K562 (cell line): ENCODE measurements at regions not wholly inside any gene's neighbourhood (a gene's known extent, or its start where the extent isn't known, plus 50 kb on each side); places are given as distances from the start of the nearest gene placed in this dataset.

Experiments used
- ATAC-seq: fragments of 200-7000 bp; cut with Tn5 transposase; 3 replicates; pipeline ENCODE4 v1.9.1; 2020; ENCODE audit warnings: moderate library complexity
- BruUV-seq: library from RNA; stranded (reverse); fragments of 400-500 nt; replicated peaks from 2 replicates; lab custom pipeline; 2021; lab: Mats Ljungman, UMichigan
- CTCF ChIA-PET: fragments of 300-600 bp; formaldehyde crosslinking; extraction: SDS; loops from one replicate; lab custom pipeline; 2021; ENCODE audit warnings: low intra/inter-chr PET ratio; lab: Yijun Ruan, JAX
- POLR2A ChIA-PET: fragments of 300-600, 350-650 bp; sonication (Branson Sonifier 250); formaldehyde crosslinking; extraction: SDS; loops from one replicate; lab custom pipeline; 2021; ENCODE audit warnings: antibody characterized with exemption, inconsistent platforms; lab: Yijun Ruan, JAX
- DNase-seq, 4 experiments: peaks; one replicate each; pipeline versions ENCODE4 v3.0.0 to v3.0.0-alpha.2; 2011 to 2018; ENCODE audit warnings: low spot score in 3 of 4, mixed read lengths in 3 of 4; ENCODE audit errors: extremely low read depth in 1 of 4
- FAIRE-seq: peaks from 2 replicates; lab custom pipeline; 2011; peaks lifted over from hg19 to GRCh38; lab: Jason Lieb, UNC
- H2AFZ ChIP-seq: 2 replicates; pipeline ENCODE4 v1.6.0; 2011; ENCODE audit warnings: low read depth, low read length, control low read depth, inconsistent platforms
- H3K27ac ChIP-seq: fragments of 200-600 bp; 3 replicates; pipeline ENCODE4 v1.8.0; 2011; ENCODE audit warnings: low read depth, mild to moderate bottlenecking, control low read depth, inconsistent platforms, low read length, moderate library complexity, mixed read lengths; ENCODE audit errors: extremely low read depth
- H3K27me3 ChIP-seq, 2 experiments: fragments of 300-600 bp in 1 of 2; 2 replicates in 1 of 2; 3 replicates in 1 of 2; pipeline versions ENCODE4 v1.6.0 to v1.8.0; 2011; ENCODE audit warnings: inconsistent platforms in 2 of 2, low read length in 2 of 2, mild to moderate bottlenecking in 1 of 2, mixed read lengths in 1 of 2, moderate library complexity in 1 of 2; ENCODE audit not compliant: control insufficient read depth in 2 of 2, insufficient read depth in 2 of 2
- H3K36me3 ChIP-seq: fragments of 300-600 bp; 3 replicates; pipeline ENCODE4 v1.8.0; 2011; ENCODE audit warnings: mild to moderate bottlenecking, low read length, inconsistent platforms; ENCODE audit not compliant: control insufficient read depth, insufficient read depth
- H3K4me1 ChIP-seq, 2 experiments: fragments of 200-600 bp in 1 of 2; replicated peaks in 1 of 2; 2 replicates in 1 of 2; 3 replicates in 1 of 2; pipeline versions ENCODE4 v1.5.1 to v1.8.0; 2011; ENCODE audit warnings: inconsistent platforms in 2 of 2, low read length in 2 of 2, mild to moderate bottlenecking in 1 of 2, mixed read lengths in 1 of 2, moderate library complexity in 1 of 2; ENCODE audit not compliant: control insufficient read depth in 2 of 2, insufficient read depth in 2 of 2
- H3K4me2 ChIP-seq: 2 replicates; pipeline ENCODE4 v1.6.1; 2011; ENCODE audit warnings: low read length, control low read depth, inconsistent platforms, mixed read lengths; ENCODE audit not compliant: insufficient read depth
- H3K4me3 ChIP-seq: fragments of 200-600 bp; sonication (generic), shearing (Covaris generic); 2 replicates; pipeline ENCODE4 v1.5.1; 2016; ENCODE audit warnings: control low read depth, inconsistent platforms
- H3K79me2 ChIP-seq: fragments of 200-600 bp; 3 replicates; pipeline ENCODE4 v1.8.0; 2011; ENCODE audit warnings: low read length, inconsistent platforms; ENCODE audit not compliant: control insufficient read depth, insufficient read depth
- H3K9ac ChIP-seq, 2 experiments: 2 replicates each; pipeline versions ENCODE4 v1.6.0 to v1.6.1; 2011; ENCODE audit warnings: low read depth in 2 of 2, low read length in 2 of 2, control low read depth in 1 of 2, inconsistent platforms in 1 of 2, mild to moderate bottlenecking in 1 of 2, mixed read lengths in 1 of 2; ENCODE audit not compliant: insufficient read depth in 1 of 2
- H3K9me1 ChIP-seq: one replicate; pipeline ENCODE4 v1.6.0; 2011; ENCODE audit warnings: inconsistent platforms, mild to moderate bottlenecking, low read length, moderate library complexity; ENCODE audit not compliant: control insufficient read depth, insufficient read depth
- H3K9me3 ChIP-seq: replicated peaks from 2 replicates; pipeline ENCODE4 v1.5.1; 2011; ENCODE audit warnings: low read depth, low read length, inconsistent platforms; ENCODE audit not compliant: control insufficient read depth, insufficient read depth
- H4K20me1 ChIP-seq: replicated peaks from 2 replicates; pipeline ENCODE4 v1.6.1; 2011; ENCODE audit warnings: low read length, inconsistent platforms, mixed read lengths; ENCODE audit not compliant: control insufficient read depth, insufficient read depth
- ASH1L ChIP-seq: fragments of 450-650 bp; IDR thresholded peaks from 2 replicates; pipeline ENCODE4 v1.6.1; 2018; ENCODE audit warnings: borderline replicate concordance, mild to moderate bottlenecking, low read depth; ENCODE audit not compliant: partially characterized antibody
- ATF4 ChIP-seq: fragments of 450-650 bp; formaldehyde crosslinking; IDR thresholded peaks from 2 replicates; pipeline ENCODE4 v1.4.0; 2022; ENCODE audit warnings: mild to moderate bottlenecking, moderate library complexity
- CBX3 ChIP-seq, 2 experiments: IDR thresholded peaks; 1 replicate in 1 of 2; 2 replicates in 1 of 2; pipeline ENCODE4 v1.6.1; 2012; ENCODE audit warnings: inconsistent platforms in 2 of 2, low read length in 2 of 2, borderline replicate concordance in 1 of 2, control low read depth in 1 of 2
- CCNT2 ChIP-seq: IDR thresholded peaks from 2 replicates; pipeline ENCODE4 v1.6.1; 2011; ENCODE audit warnings: borderline replicate concordance, low read depth, mild to moderate bottlenecking, moderate library complexity, mixed read lengths, low read length; ENCODE audit not compliant: insufficient read length; ENCODE audit errors: extremely low read depth
- CSDE1 ChIP-seq, 2 experiments: fragments of 450-650 bp; IDR thresholded peaks; 2 replicates each; pipeline ENCODE4 v1.6.1; 2016; ENCODE audit warnings: mild to moderate bottlenecking in 1 of 2
- CTBP1 ChIP-seq: fragments of 450-650 bp; IDR thresholded peaks from 2 replicates; pipeline ENCODE4 v1.6.1; 2016; ENCODE audit warnings: borderline replicate concordance
- ELK3 ChIP-seq: fragments of 450-650 bp; formaldehyde crosslinking; IDR thresholded peaks from 2 replicates; pipeline ENCODE4 v1.4.0; 2020; ENCODE audit warnings: mild to moderate bottlenecking
- NCOR1 ChIP-seq: fragments of 450-650 bp; IDR thresholded peaks from 2 replicates; pipeline ENCODE4 v1.6.1; 2016; ENCODE audit warnings: mild to moderate bottlenecking, moderate library complexity
- NR2C2 ChIP-seq, 2 experiments: fragments of 200-800 bp in 1 of 2; sonication (Bioruptor generic) in 1 of 2; sonication (generic) in 1 of 2; formaldehyde crosslinking in 1 of 2; IDR thresholded peaks; 2 replicates each; pipeline versions ENCODE4 v1.6.1 to v1.8.0; 2016 to 2022; ENCODE audit warnings: mild to moderate bottlenecking in 1 of 2, missing compliant biosample characterization in 1 of 2, missing genetic modification characterization in 1 of 2, missing genetic modification reagents in 1 of 2
- PCBP1 ChIP-seq: fragments of 200-400 bp; formaldehyde crosslinking; IDR thresholded peaks from 2 replicates; pipeline ENCODE4 v1.6.1; 2018; ENCODE audit warnings: mild to moderate bottlenecking, low read depth, low read length; ENCODE audit not compliant: poor library complexity, severe bottlenecking
- SMAD2 ChIP-seq: fragments of 150-350 bp; IDR thresholded peaks from 2 replicates; pipeline ENCODE4 v1.6.1; 2014; ENCODE audit warnings: low read depth, mild to moderate bottlenecking, low read length
- SMAD3 ChIP-seq: fragments of 450-650 bp; formaldehyde crosslinking; conservative IDR thresholded peaks from 2 replicates; pipeline ENCODE4 v1.4.0; 2020; ENCODE audit warnings: mild to moderate bottlenecking
- ZMIZ1 ChIP-seq, 2 experiments: fragments of 150-350 bp in 1 of 2; IDR thresholded peaks; 2 replicates each; pipeline ENCODE4 v1.6.1; 2012 to 2016; ENCODE audit warnings: low read depth in 2 of 2, low read length in 2 of 2, mild to moderate bottlenecking in 1 of 2, moderate library complexity in 1 of 2
- ZNF253 ChIP-seq: fragments of 250-450 bp; sonication (Bioruptor Pico); conservative IDR thresholded peaks from 2 replicates; pipeline ENCODE4 v1.6.1; 2021; ENCODE audit warnings: mild to moderate bottlenecking
- ZNF655 ChIP-seq: fragments of 250-450 bp; sonication (Bioruptor Pico); IDR thresholded peaks from 2 replicates; pipeline ENCODE4 v1.5.0; 2021
- WGBS: fragments of 100-300 bp; shearing (Covaris generic); methylation state at CpG from one replicate; pipeline ENCODE4 v1.1.6; 2016; ENCODE audit warnings: low coverage, mixed read lengths; ENCODE audit not compliant: insufficient coverage; ENCODE audit errors: missing lambda C conversion rate; 5-methylcytosine and 5-hydroxymethylcytosine counted together
- in situ Hi-C: fragments of 300-500 bp; cut with MboI; formaldehyde crosslinking; loops from 4 replicates; pipeline ENCODE4 v1.15.0; 2018; ENCODE audit warnings: inconsistent platforms, mixed read lengths
- intact Hi-C: fragments of 100-400 bp; cut with micrococcal nuclease; formaldehyde crosslinking; loops from 2 replicates; pipeline ENCODE4 v1.14.2; 2022

DNA sequence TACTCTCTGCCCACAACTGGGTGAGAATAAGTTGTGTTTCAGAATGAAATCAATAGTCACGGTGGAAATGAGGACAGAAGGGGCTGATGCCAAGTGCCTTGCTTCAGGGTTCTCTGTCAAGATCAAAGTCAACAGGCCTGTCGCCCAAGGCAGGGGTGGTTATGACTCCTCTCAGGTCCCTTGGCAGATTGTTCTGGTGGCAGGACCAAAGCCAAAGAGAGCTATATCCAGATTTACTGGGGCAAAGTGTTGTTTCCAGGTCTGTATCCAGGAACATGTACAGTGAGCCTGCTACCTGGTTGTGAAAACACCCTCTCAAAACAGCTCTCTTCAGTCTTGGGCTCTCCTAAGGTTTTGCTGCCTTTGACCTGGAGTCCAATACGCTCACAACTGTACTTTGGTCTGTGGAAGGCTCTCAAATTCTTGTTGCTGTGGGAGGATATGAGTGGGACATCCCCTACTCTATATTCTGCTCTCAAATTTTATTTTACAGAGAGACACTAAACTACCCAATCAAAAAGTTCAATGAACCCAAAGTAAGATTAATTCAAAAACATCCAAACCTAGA is 175.1 kb upstream of the ETV3 start:
- no peaks in the 10 kb centered on the region for H3K27me3 ChIP-seq
- no peaks in the 10 kb centered on the region for H4K20me1 ChIP-seq
- H3K79me2 ChIP-seq = no peaks in the 10 kb centered on the region
- H3K9me3 ChIP-seq = peaks cover 5% of the 10 kb centered on the region
- peak overlapping the region; percentile 90 for H2AFZ ChIP-seq
- ChIA-PET CTCF (interaction anchor here (0.9 kb wide), 2 partner anchors 58 to 177 kb away, joined by 4 read pairs; no protein-coding TSS in a partner anchor), POLR2A (no interaction called here)
- H3K9ac ChIP-seq = no peak overlapping the region
- DNase-seq (no peak), ATAC-seq (no peak), FAIRE-seq (no peak)
- no peaks in the 10 kb centered on the region for H3K36me3 ChIP-seq
- no peaks in the 10 kb centered on the region for H3K9me1 ChIP-seq
- H3K4me1 ChIP-seq = peaks cover 10 to 21% of the 10 kb centered on the region in 2 experiments; a peak in 4 of 5 replicates
- no peak overlapping the region for H3K4me3 ChIP-seq
- in situ Hi-C loops = loop anchor here (5.0 kb wide), 1 partner anchor 179 kb away; no protein-coding TSS in a partner anchor
- 89% methylated on average over 3 of the region's 3 CpGs for WGBS
- H3K4me2 ChIP-seq = no peak overlapping the region
- BruUV-seq = no TSS peak
- intact Hi-C loops = loop anchor here (5.0 kb wide), 2 partner anchors 34 to 54 kb away; no protein-coding TSS in a partner anchor
- no peak overlapping the region for H3K27ac ChIP-seq
- TF ChIP-seq ZNF253 (no peak), ELK3 (CRISPR knock-in tag) (no peak), NCOR1 (no peak), SMAD2 (no peak), CSDE1 (IDR thresholded peaks at IDR 0.05) (no peak), PCBP1 (no peak), CBX3 (IDR thresholded peaks at IDR 0.05; ENCODE audit: borderline replicate concordance in 1 of 2, low read length in 2 of 2) (no peak), SMAD3 (no peak), CCNT2 (no peak), ZNF655 (CRISPR knock-in tag) (no peak), ASH1L (no peak), ZMIZ1 (IDR thresholded peaks at IDR 0.05; ENCODE audit: low read depth in 2 of 2, low read length in 2 of 2) (no peak), CTBP1 (no peak), ATF4 (CRISPR knock-in tag) (no peak), NR2C2 (CRISPR knock-in tag; IDR thresholded peaks at IDR 0.05) (no peak), NR2C2 (tag; IDR thresholded peaks at IDR 0.05) (no peak)
